GM23338 (cell line): ENCODE measurements at regions not wholly inside any gene's neighbourhood (a gene's known extent, or its start where the extent isn't known, plus 50 kb on each side); places are given as distances from the start of the nearest gene placed in this dataset.

ENCODE experiments used
- ATAC-seq: fragments of 200-7000 bp; cut with Tn5 transposase; 3 replicates; pipeline ENCODE4 v1.9.1; 2020
- DNase-seq: peaks from one replicate; pipeline ENCODE4 v3.0.0-alpha.2; 2015; ENCODE audit warnings: low spot score
- H2AFZ ChIP-seq: fragments of 200-600 bp; sonication (generic); 2 replicates; pipeline ENCODE4 v1.8.0; 2016; ENCODE audit warnings: antibody characterized with exemption, mild to moderate bottlenecking, moderate library complexity
- H3F3A ChIP-seq: fragments of 200-600 bp; sonication (generic); replicated peaks from 2 replicates; pipeline ENCODE4 v1.8.0; 2017; ENCODE audit warnings: antibody characterized with exemption, mixed run types, low read depth
- H3K27ac ChIP-seq: fragments of 200-600 bp; sonication (generic); 2 replicates; pipeline ENCODE4 v1.6.1; 2016; ENCODE audit warnings: low read depth
- H3K27me3 ChIP-seq: fragments of 200-600 bp; sonication (generic); 2 replicates; pipeline ENCODE4 v1.8.0; 2016; ENCODE audit warnings: mild to moderate bottlenecking, mixed run types, moderate library complexity; ENCODE audit not compliant: insufficient read depth
- H3K36me3 ChIP-seq: fragments of 200-600 bp; sonication (generic); 2 replicates; pipeline ENCODE4 v1.8.0; 2016; ENCODE audit warnings: mild to moderate bottlenecking; ENCODE audit not compliant: insufficient read depth
- H3K4me1 ChIP-seq: fragments of 200-600 bp; sonication (generic); 2 replicates; pipeline ENCODE4 v1.8.0; 2016; ENCODE audit warnings: mild to moderate bottlenecking, moderate library complexity; ENCODE audit not compliant: insufficient read depth
- H3K4me2 ChIP-seq: fragments of 200-600 bp; sonication (generic); 2 replicates; pipeline ENCODE4 v1.7.1; 2017; ENCODE audit warnings: mixed run types
- H3K4me3 ChIP-seq: fragments of 200-600 bp; sonication (generic); 2 replicates; pipeline ENCODE4 v1.6.1; 2016; ENCODE audit warnings: mixed run types
- H3K79me2 ChIP-seq: fragments of 200-600 bp; sonication (generic); replicated peaks from 2 replicates; pipeline ENCODE4 v1.8.0; 2017; ENCODE audit warnings: mild to moderate bottlenecking; ENCODE audit not compliant: insufficient read depth
- H3K9me2 ChIP-seq: fragments of 200-600 bp; sonication (generic); 2 replicates; pipeline ENCODE4 v1.8.0; 2017; ENCODE audit not compliant: insufficient read depth
- H4K20me1 ChIP-seq: fragments of 200-600 bp; sonication (generic); replicated peaks from 2 replicates; pipeline ENCODE4 v1.8.0; 2017; ENCODE audit warnings: mild to moderate bottlenecking; ENCODE audit not compliant: insufficient read depth
- H3K27ac Mint-ChIP-seq: 2 replicates; pipeline ENCODE4 v1.8.0; 2020; ENCODE audit warnings: inconsistent platforms, mild to moderate bottlenecking, moderate library complexity, mixed read lengths
- H3K27me3 Mint-ChIP-seq: 3 replicates; pipeline ENCODE4 v1.8.0; 2022; ENCODE audit warnings: low read depth, mild to moderate bottlenecking, moderate library complexity, mixed read lengths, inconsistent platforms; ENCODE audit not compliant: insufficient read depth, poor library complexity
- H3K36me3 Mint-ChIP-seq: 3 replicates; pipeline ENCODE4 v1.8.0; 2021; ENCODE audit warnings: low read depth, mild to moderate bottlenecking, inconsistent platforms, moderate library complexity, mixed read lengths
- H3K4me1 Mint-ChIP-seq: 3 replicates; pipeline ENCODE4 v1.8.0; 2020; ENCODE audit warnings: mild to moderate bottlenecking, inconsistent platforms, mixed read lengths
- H3K4me3 Mint-ChIP-seq: 3 replicates; pipeline ENCODE4 v1.8.0; 2021; ENCODE audit warnings: moderate library complexity, mild to moderate bottlenecking, inconsistent platforms, mixed read lengths
- H3K9me3 Mint-ChIP-seq: 3 replicates; pipeline ENCODE4 v1.8.0; 2020; ENCODE audit warnings: moderate library complexity, mild to moderate bottlenecking, inconsistent platforms, mixed read lengths
- CREB1 ChIP-seq: fragments of 250-450 bp; sonication (Bioruptor Pico); IDR thresholded peaks from 2 replicates; pipeline ENCODE4 v1.5.0; 2020; ENCODE audit warnings: low read depth, mild to moderate bottlenecking, moderate library complexity
- CTCF ChIP-seq, 2 experiments: fragments of 200-600 bp in 1 of 2; sonication (generic) in 1 of 2; conservative IDR thresholded peaks; 2 replicates each; pipeline versions ENCODE4 v1.5.1 to v1.6.1; 2016 to 2017; ENCODE audit warnings: antibody characterized with exemption in 2 of 2, low read depth in 2 of 2, mild to moderate bottlenecking in 2 of 2, moderate library complexity in 1 of 2
- ETS1 ChIP-seq: IDR thresholded peaks from 2 replicates; pipeline ENCODE4 v1.6.1; 2016; ENCODE audit warnings: antibody characterized with exemption
- EZH2 ChIP-seq: fragments of 200-600 bp; sonication (generic); IDR thresholded peaks from one replicate; pipeline ENCODE4 v1.8.0; 2017; ENCODE audit warnings: antibody characterized with exemption, mild to moderate bottlenecking, low read depth; ENCODE audit not compliant: unreplicated experiment
- NANOG ChIP-seq: IDR thresholded peaks from 2 replicates; pipeline ENCODE4 v1.6.1; 2016; ENCODE audit warnings: antibody characterized with exemption, borderline replicate concordance
- REST ChIP-seq: IDR thresholded peaks from one replicate; pipeline ENCODE4 v1.6.1; 2018; ENCODE audit warnings: antibody characterized with exemption; ENCODE audit not compliant: unreplicated experiment
- STAT1 ChIP-seq: IDR thresholded peaks from one replicate; pipeline ENCODE4 v1.6.1; 2016; ENCODE audit warnings: antibody characterized with exemption; ENCODE audit not compliant: unreplicated experiment
- ZNF114 ChIP-seq: fragments of 250-450 bp; sonication (Bioruptor Pico); IDR thresholded peaks from 2 replicates; pipeline ENCODE4 v1.5.0; 2020; ENCODE audit warnings: mild to moderate bottlenecking, moderate library complexity
- ZNF331 ChIP-seq: fragments of 250-450 bp; sonication (Bioruptor Pico); IDR thresholded peaks from 2 replicates; pipeline ENCODE4 v1.5.0; 2020; ENCODE audit warnings: low read depth, mild to moderate bottlenecking, moderate library complexity

- peaks cover 4% of the 10 kb centered on the region; the same call in 2 of the 3 replicates for H3K4me1 Mint-ChIP-seq
- Histone ChIP-seq H2AFZ (no peak overlapping the region), H3K4me1 (peaks cover 12% of the 10 kb centered on the region; the same call in 1 of the 2 replicates), H3K9me2 (peaks cover 12% of the 10 kb centered on the region), H3K79me2 (no peaks in the 10 kb centered on the region), H3K27ac (no peak overlapping the region), H4K20me1 (0 out of 2 replicates have a peak, but pooled peaks cover 10% of the 10 kb centered on the region), H3F3A (0 out of 2 replicates have a peak, but pooled peaks cover 8% of the 10 kb centered on the region), H3K36me3 (no peaks in the 10 kb centered on the region), H3K27me3 (no peaks in the 10 kb centered on the region), H3K4me3 (no peak overlapping the region), H3K4me2 (no peak overlapping the region)
- no peak for ATAC-seq
- DNase-seq: no peak
- H3K27me3 Mint-ChIP-seq: peaks cover 4% of the 10 kb centered on the region
- H3K27ac Mint-ChIP-seq: no peak overlapping the region
- TF ChIP-seq STAT1: no peak
- no peak for TF ChIP-seq NANOG
- no peak overlapping the region for H3K4me3 Mint-ChIP-seq
- peaks cover 30% of the 10 kb centered on the region for H3K36me3 Mint-ChIP-seq
- peaks cover 10% of the 10 kb centered on the region for H3K9me3 Mint-ChIP-seq
Observed at GRCh38 chr11:131307506-131307905, 62.9 kb upstream of the NTM start.

- Mint-ChIP-seq H3K9me3 (peaks cover 32% of the 10 kb centered on the region), H3K36me3 (peaks cover 51% of the 10 kb centered on the region), H3K4me3 (no peak overlapping the region), H3K27ac (no peak overlapping the region), H3K4me1 (peaks cover 2% of the 10 kb centered on the region; the same call in 2 of the 3 replicates), H3K27me3 (peaks cover 7% of the 10 kb centered on the region)
- DNase-seq: no peak
- Histone ChIP-seq H3K27me3 (no peaks in the 10 kb centered on the region), H3K9me2 (peaks cover 6% of the 10 kb centered on the region), H2AFZ (no peak overlapping the region), H3K27ac (no peak overlapping the region), H4K20me1 (0 out of 2 replicates have a peak, but pooled peaks cover 8% of the 10 kb centered on the region), H3K4me2 (no peak overlapping the region), H3K4me1 (0 out of 2 replicates have a peak, but pooled peaks cover 5% of the 10 kb centered on the region), H3F3A (0 out of 2 replicates have a peak, but pooled peaks cover 3% of the 10 kb centered on the region), H3K79me2 (no peaks in the 10 kb centered on the region), H3K36me3 (no peaks in the 10 kb centered on the region), H3K4me3 (no peak overlapping the region)
- no peak for ATAC-seq
- TF ChIP-seq CREB1 (CRISPR knock-in tag): no peak
- no peak for TF ChIP-seq REST
- no peak for TF ChIP-seq NANOG
- no peak for TF ChIP-seq ZNF114 (CRISPR knock-in tag)
- no peak for TF ChIP-seq CTCF (conservative IDR thresholded peaks at IDR 0.05; ENCODE audit: low read depth in 2 of 2)
- no peak for TF ChIP-seq EZH2
- TF ChIP-seq ZNF331 (CRISPR knock-in tag): no peak
- no peak for TF ChIP-seq ETS1
- TF ChIP-seq STAT1: no peak
Observed at GRCh38 chr11:131309776-131310175, 60.6 kb upstream of the NTM start.
